HL-60 (cell line): ENCODE measurements at regions not wholly inside any gene's neighbourhood (a gene's known extent, or its start where the extent isn't known, plus 50 kb on each side); places are given as distances from the start of the nearest gene placed in this dataset.

Experiments
- DNase-seq, 2 experiments: peaks; one replicate each; pipeline ENCODE4 v3.0.0-alpha.2; 2010 to 2020; ENCODE audit warnings: low read depth in 1 of 2, low spot score in 1 of 2
- H3K27ac ChIP-seq: fragments of 250-450 bp; sonication (Bioruptor Pico); replicated peaks from 2 replicates; pipeline ENCODE4 v1.5.1; 2020; ENCODE audit warnings: mild to moderate bottlenecking, moderate library complexity
- H3K27me3 ChIP-seq: fragments of 250-450 bp; sonication (Bioruptor Pico); 2 replicates; pipeline ENCODE4 v1.5.1; 2021; ENCODE audit warnings: mild to moderate bottlenecking, moderate library complexity; ENCODE audit not compliant: insufficient read depth, poor library complexity, severe bottlenecking
- H3K4me3 ChIP-seq: replicated peaks from 2 replicates; pipeline ENCODE4 v1.5.1; 2011; ENCODE audit warnings: mild to moderate bottlenecking, control low read depth, low read length; ENCODE audit not compliant: insufficient read depth
- GABPA ChIP-seq: IDR thresholded peaks from 2 replicates; pipeline ENCODE4 v1.6.1; 2012; ENCODE audit warnings: low read depth
- POLR2AphosphoS5 ChIP-seq: IDR thresholded peaks from 2 replicates; pipeline ENCODE4 v1.6.1; 2012; ENCODE audit warnings: low read depth
- SPI1 ChIP-seq: IDR thresholded peaks from 2 replicates; pipeline ENCODE4 v1.6.1; 2012; ENCODE audit warnings: low read depth, mild to moderate bottlenecking, borderline replicate concordance
- TF ChIP-seq, protein P1 (sequence below): IDR thresholded peaks from one replicate; pipeline ENCODE4 v1.5.1; 2011; ENCODE audit warnings: low read length, control low read depth, inconsistent platforms; ENCODE audit not compliant: insufficient read depth
- TF ChIP-seq, protein P2 (sequence below): IDR thresholded peaks from 2 replicates; pipeline ENCODE4 v1.6.1; 2012; ENCODE audit warnings: low read depth; ENCODE audit not compliant: insufficient replicate concordance

DNA sequence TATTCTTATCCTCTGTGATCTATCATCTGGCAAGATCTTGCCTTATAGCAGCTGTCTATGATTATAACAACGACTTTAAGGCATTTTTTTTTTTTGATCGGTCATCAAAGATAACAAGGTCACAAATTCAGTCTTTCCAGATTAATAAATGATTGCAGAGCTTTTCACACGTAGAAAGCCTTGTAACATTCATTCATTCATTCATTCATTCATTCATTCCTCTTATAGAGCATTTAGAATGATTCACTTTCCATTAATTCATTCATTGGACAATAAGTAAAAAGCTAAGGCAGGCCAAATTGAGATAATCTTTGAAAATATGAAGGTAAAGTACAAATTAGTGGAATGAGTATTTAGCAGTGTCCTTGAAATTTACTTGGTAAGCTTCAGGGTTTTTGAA is 223.7 kb downstream of the NUP35 start:
- Histone ChIP-seq H3K4me3 (no peak overlapping the region), H3K27ac (no peak overlapping the region), H3K27me3 (no peaks in the 10 kb centered on the region)
- DNase-seq = no peak
- TF ChIP-seq GABPA = no peak
- TF ChIP-seq, protein P1, sequence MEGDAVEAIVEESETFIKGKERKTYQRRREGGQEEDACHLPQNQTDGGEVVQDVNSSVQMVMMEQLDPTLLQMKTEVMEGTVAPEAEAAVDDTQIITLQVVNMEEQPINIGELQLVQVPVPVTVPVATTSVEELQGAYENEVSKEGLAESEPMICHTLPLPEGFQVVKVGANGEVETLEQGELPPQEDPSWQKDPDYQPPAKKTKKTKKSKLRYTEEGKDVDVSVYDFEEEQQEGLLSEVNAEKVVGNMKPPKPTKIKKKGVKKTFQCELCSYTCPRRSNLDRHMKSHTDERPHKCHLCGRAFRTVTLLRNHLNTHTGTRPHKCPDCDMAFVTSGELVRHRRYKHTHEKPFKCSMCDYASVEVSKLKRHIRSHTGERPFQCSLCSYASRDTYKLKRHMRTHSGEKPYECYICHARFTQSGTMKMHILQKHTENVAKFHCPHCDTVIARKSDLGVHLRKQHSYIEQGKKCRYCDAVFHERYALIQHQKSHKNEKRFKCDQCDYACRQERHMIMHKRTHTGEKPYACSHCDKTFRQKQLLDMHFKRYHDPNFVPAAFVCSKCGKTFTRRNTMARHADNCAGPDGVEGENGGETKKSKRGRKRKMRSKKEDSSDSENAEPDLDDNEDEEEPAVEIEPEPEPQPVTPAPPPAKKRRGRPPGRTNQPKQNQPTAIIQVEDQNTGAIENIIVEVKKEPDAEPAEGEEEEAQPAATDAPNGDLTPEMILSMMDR = no peak
- no peak for TF ChIP-seq SPI1
- TF ChIP-seq, protein P2, sequence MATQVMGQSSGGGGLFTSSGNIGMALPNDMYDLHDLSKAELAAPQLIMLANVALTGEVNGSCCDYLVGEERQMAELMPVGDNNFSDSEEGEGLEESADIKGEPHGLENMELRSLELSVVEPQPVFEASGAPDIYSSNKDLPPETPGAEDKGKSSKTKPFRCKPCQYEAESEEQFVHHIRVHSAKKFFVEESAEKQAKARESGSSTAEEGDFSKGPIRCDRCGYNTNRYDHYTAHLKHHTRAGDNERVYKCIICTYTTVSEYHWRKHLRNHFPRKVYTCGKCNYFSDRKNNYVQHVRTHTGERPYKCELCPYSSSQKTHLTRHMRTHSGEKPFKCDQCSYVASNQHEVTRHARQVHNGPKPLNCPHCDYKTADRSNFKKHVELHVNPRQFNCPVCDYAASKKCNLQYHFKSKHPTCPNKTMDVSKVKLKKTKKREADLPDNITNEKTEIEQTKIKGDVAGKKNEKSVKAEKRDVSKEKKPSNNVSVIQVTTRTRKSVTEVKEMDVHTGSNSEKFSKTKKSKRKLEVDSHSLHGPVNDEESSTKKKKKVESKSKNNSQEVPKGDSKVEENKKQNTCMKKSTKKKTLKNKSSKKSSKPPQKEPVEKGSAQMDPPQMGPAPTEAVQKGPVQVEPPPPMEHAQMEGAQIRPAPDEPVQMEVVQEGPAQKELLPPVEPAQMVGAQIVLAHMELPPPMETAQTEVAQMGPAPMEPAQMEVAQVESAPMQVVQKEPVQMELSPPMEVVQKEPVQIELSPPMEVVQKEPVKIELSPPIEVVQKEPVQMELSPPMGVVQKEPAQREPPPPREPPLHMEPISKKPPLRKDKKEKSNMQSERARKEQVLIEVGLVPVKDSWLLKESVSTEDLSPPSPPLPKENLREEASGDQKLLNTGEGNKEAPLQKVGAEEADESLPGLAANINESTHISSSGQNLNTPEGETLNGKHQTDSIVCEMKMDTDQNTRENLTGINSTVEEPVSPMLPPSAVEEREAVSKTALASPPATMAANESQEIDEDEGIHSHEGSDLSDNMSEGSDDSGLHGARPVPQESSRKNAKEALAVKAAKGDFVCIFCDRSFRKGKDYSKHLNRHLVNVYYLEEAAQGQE = no peak
- TF ChIP-seq POLR2AphosphoS5 = no peak

DNA sequence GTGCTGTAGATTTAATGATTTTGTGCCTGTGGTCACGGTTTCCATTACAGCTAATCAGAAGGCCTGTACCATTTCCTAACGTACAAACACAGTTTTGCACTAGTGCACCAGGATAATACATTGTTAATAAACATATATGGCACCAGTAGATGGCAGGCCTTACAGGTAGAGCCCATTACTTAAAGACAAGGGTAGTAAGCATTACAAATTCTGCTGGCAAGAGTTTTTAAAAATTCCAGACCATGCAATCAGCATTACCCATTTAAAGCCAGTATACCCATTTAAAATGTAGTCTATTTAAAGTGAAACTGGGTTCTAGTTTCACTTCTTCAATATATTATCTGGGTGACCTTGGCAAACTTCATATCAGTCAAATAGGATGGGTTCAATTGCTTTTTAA is 224.2 kb downstream of the NUP35 start:
- TF ChIP-seq GABPA = no peak
- TF ChIP-seq, protein P2 = no peak
- TF ChIP-seq, protein P1 = no peak
- TF ChIP-seq POLR2AphosphoS5 = no peak
- TF ChIP-seq SPI1 = no peak
- no peak for DNase-seq
- no peak overlapping the region for H3K27ac ChIP-seq
- H3K4me3 ChIP-seq = no peak overlapping the region
- H3K27me3 ChIP-seq = no peaks in the 10 kb centered on the region

DNA sequence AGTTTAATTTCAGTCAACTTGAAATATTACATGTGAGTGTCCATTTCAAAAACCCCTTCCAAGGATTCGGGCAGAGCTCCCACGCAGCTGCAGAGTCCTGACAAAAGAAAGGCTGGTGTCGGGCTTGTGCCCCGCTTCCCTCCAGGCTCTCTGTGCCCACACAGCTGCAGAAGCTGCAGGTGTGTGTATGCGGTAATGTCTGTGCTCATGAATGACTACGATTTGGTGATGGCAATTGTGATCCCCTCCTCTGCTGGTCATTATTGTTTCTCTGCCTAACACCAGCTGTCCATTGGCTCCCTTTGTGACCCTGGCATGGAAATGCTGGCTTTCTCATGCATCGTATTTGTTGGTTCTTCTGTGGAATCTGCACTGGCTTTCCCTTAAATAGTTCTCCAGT is 224.8 kb downstream of the NUP35 start:
- no peak for DNase-seq
- TF ChIP-seq, protein P2 = no peak
- TF ChIP-seq GABPA (no peak), SPI1 (no peak), POLR2AphosphoS5 (no peak)
- TF ChIP-seq, protein P1 = no peak
- Histone ChIP-seq H3K4me3 (no peak overlapping the region), H3K27ac (no peak overlapping the region), H3K27me3 (no peaks in the 10 kb centered on the region)
